ENCODE measurements at regions not wholly inside any gene's neighbourhood (a gene's known extent, or its start where the extent isn't known, plus 50 kb on each side); places are given as distances from the start of the nearest gene placed in this dataset.

GRCh38 chr2:240351088-240351741 is 84.2 kb upstream of the GPC1 start:
- TF ChIP-seq POLR2A (IDR thresholded peaks at IDR 0.05), result no peak
- TF ChIP-seq POLR2AphosphoS5 (IDR thresholded peaks at IDR 0.05), result no peak
- no peak for TF ChIP-seq CTCF (IDR thresholded peaks at IDR 0.05)
- H3K4me1 ChIP-seq (replicated peaks), result no peaks in the 10 kb centered on the region
- H3K36me3 ChIP-seq, result no peaks in the 10 kb centered on the region
- no peak for DNase-seq (ENCODE audit: low spot score)
- H3K9me3 ChIP-seq, result no peaks in the 10 kb centered on the region
- WGBS, result 76% methylated on average over 28 of the region's 28 CpGs
- intact Hi-C loops (cut with DNase I), result no loop called here
- no peaks in the 10 kb centered on the region for H3K27me3 ChIP-seq (replicated peaks; ENCODE audit: insufficient read depth)
- no peak overlapping the region for H3K4me3 ChIP-seq
- H3K27ac ChIP-seq, result no peak overlapping the region

GRCh38 chr2:240351826-240352426 is 83.5 kb upstream of the GPC1 start:
- Histone ChIP-seq H3K9me3 (no peaks in the 10 kb centered on the region), H3K27me3 (replicated peaks; ENCODE audit: insufficient read depth) (no peaks in the 10 kb centered on the region), H3K36me3 (no peaks in the 10 kb centered on the region), H3K27ac (no peak overlapping the region), H3K4me1 (replicated peaks) (no peaks in the 10 kb centered on the region), H3K4me3 (no peak overlapping the region)
- WGBS, result 78% methylated on average over 14 of the region's 14 CpGs
- intact Hi-C loops (cut with DNase I), result no loop called here
- DNase-seq (ENCODE audit: low spot score), result no peak
- TF ChIP-seq CTCF (IDR thresholded peaks at IDR 0.05) (no peak), POLR2AphosphoS5 (IDR thresholded peaks at IDR 0.05) (no peak), POLR2A (IDR thresholded peaks at IDR 0.05) (no peak)

GRCh38 chr2:240353086-240353798 is 82.2 kb upstream of the GPC1 start:
- H3K36me3 ChIP-seq, result no peaks in the 10 kb centered on the region
- H3K27me3 ChIP-seq (replicated peaks; ENCODE audit: insufficient read depth), result no peaks in the 10 kb centered on the region
- DNase-seq (ENCODE audit: low spot score), result no peak
- H3K9me3 ChIP-seq, result no peaks in the 10 kb centered on the region
- H3K4me3 ChIP-seq, result no peak overlapping the region
- H3K27ac ChIP-seq, result no peak overlapping the region
- WGBS, result 66% methylated on average over 18 of the region's 18 CpGs
- no peaks in the 10 kb centered on the region for H3K4me1 ChIP-seq (replicated peaks)
- intact Hi-C loops (cut with DNase I), result no loop called here
- TF ChIP-seq CTCF (IDR thresholded peaks at IDR 0.05) (peak in 1 of 4 experiments; percentile 15), POLR2AphosphoS5 (IDR thresholded peaks at IDR 0.05) (no peak)

- Histone ChIP-seq H3K27ac (no peak overlapping the region), H3K36me3 (no peaks in the 10 kb centered on the region), H3K4me1 (replicated peaks) (no peaks in the 10 kb centered on the region), H3K4me3 (no peak overlapping the region), H3K9me3 (no peaks in the 10 kb centered on the region), H3K27me3 (replicated peaks; ENCODE audit: insufficient read depth) (no peaks in the 10 kb centered on the region)
- DNase-seq (ENCODE audit: low spot score), result no peak
- WGBS, result 73% methylated on average over 6 of the region's 9 CpGs
- intact Hi-C loops (cut with DNase I), result no loop called here
- TF ChIP-seq POLR2A (IDR thresholded peaks at IDR 0.05), result no peak
- no peak for TF ChIP-seq CTCF (IDR thresholded peaks at IDR 0.05)
- no peak for TF ChIP-seq POLR2AphosphoS5 (IDR thresholded peaks at IDR 0.05)
These were observed 81.5 kb upstream of the GPC1 start for GRCh38 chr2:240353944-240354343.
